Caco-2 (cell line): ENCODE measurements at regions not wholly inside any gene's neighbourhood (a gene's known extent, or its start where the extent isn't known, plus 50 kb on each side); places are given as distances from the start of the nearest gene placed in this dataset.

Source experiments
- BruUV-seq: library from RNA; stranded (reverse); fragments of 400-500 nt; replicated peaks from 2 replicates; lab custom pipeline; 2021; lab: Mats Ljungman, UMichigan
- CTCF ChIA-PET: fragments of 300-600 bp; sonication (Branson Sonifier 250); formaldehyde crosslinking; loops from one replicate; lab custom pipeline; 2022; ENCODE audit warnings: antibody characterized with exemption; lab: Charles Lee
- POLR2A ChIA-PET: fragments of 300-600 bp; sonication (Branson Sonifier 250); formaldehyde crosslinking; loops from one replicate; lab custom pipeline; 2022; ENCODE audit warnings: antibody characterized with exemption; lab: Charles Lee
- DNase-seq, 2 experiments: peaks; one replicate each; pipeline versions ENCODE4 v3.0.0 to v3.0.0-alpha.2; 2020 to 2022
- H3K27me3 ChIP-seq: replicated peaks from 2 replicates; pipeline ENCODE4 v1.6.0; 2011; ENCODE audit warnings: low read length; ENCODE audit not compliant: control insufficient read depth, insufficient read depth
- H3K36me3 ChIP-seq: 2 replicates; pipeline ENCODE4 v1.5.1; 2011; ENCODE audit warnings: low read length; ENCODE audit not compliant: control insufficient read depth, insufficient read depth
- H3K4me1 ChIP-seq: fragments of 250-450 bp; sonication (Bioruptor Pico); 2 replicates; pipeline ENCODE4 v1.5.1; 2020; ENCODE audit warnings: mild to moderate bottlenecking
- H3K4me3 ChIP-seq: 2 replicates; pipeline ENCODE4 v1.5.1; 2011; ENCODE audit warnings: low read depth, mild to moderate bottlenecking, control low read depth, low read length
- H3K9me3 ChIP-seq: fragments of 250-450 bp; sonication (Bioruptor Pico); 2 replicates; pipeline ENCODE4 v1.5.1; 2020; ENCODE audit warnings: mild to moderate bottlenecking, moderate library complexity
- H3K27ac Mint-ChIP-seq: one replicate; pipeline ENCODE4 v1.8.0; 2022; ENCODE audit warnings: mixed read lengths; ENCODE audit not compliant: unreplicated experiment
- H3K27me3 Mint-ChIP-seq: one replicate; pipeline ENCODE4 v1.8.0; 2022; ENCODE audit warnings: mixed read lengths; ENCODE audit not compliant: insufficient read depth, unreplicated experiment
- H3K36me3 Mint-ChIP-seq: one replicate; pipeline ENCODE4 v1.8.0; 2022; ENCODE audit warnings: mild to moderate bottlenecking, mixed read lengths; ENCODE audit not compliant: insufficient read depth, unreplicated experiment
- H3K4me1 Mint-ChIP-seq: one replicate; pipeline ENCODE4 v1.8.0; 2022; ENCODE audit warnings: low read depth, mixed read lengths; ENCODE audit not compliant: unreplicated experiment
- H3K4me3 Mint-ChIP-seq: one replicate; pipeline ENCODE4 v1.8.0; 2022; ENCODE audit warnings: mild to moderate bottlenecking, moderate library complexity, mixed read lengths; ENCODE audit not compliant: unreplicated experiment
- H3K9me3 Mint-ChIP-seq: one replicate; pipeline ENCODE4 v1.8.0; 2022; ENCODE audit warnings: mixed read lengths; ENCODE audit not compliant: unreplicated experiment
- CTCF ChIP-seq, 2 experiments: fragments of 200-600 bp in 1 of 2; IDR thresholded peaks; 1 replicate in 1 of 2; 2 replicates in 1 of 2; pipeline versions ENCODE4 v1.5.1 to v1.8.0; 2011 to 2022; ENCODE audit warnings: antibody characterized with exemption in 1 of 2, control low read depth in 1 of 2, inconsistent platforms in 1 of 2, low read depth in 1 of 2, low read length in 1 of 2, mild to moderate bottlenecking in 1 of 2, moderate library complexity in 1 of 2; ENCODE audit not compliant: insufficient read depth in 1 of 2, severe bottlenecking in 1 of 2, unreplicated experiment in 1 of 2
- intact Hi-C: fragments of 100-400 bp; cut with micrococcal nuclease; formaldehyde crosslinking; loops from one replicate; pipeline ENCODE4 v1.10.0; 2022; ENCODE audit not compliant: unreplicated experiment

GRCh38 chr6:120511712-120512111 is 822.6 kb downstream of the TBC1D32 start:
- Mint-ChIP-seq H3K4me1 (no peaks in the 10 kb centered on the region), H3K27me3 (no peaks in the 10 kb centered on the region), H3K4me3 (no peak overlapping the region), H3K9me3 (no peaks in the 10 kb centered on the region), H3K27ac (no peak overlapping the region), H3K36me3 (no peaks in the 10 kb centered on the region)
- intact Hi-C loops = no loop called here
- CTCF ChIA-PET = no interaction called here
- H3K4me3 ChIP-seq = no peak overlapping the region
- no TSS peak for BruUV-seq
- H3K4me1 ChIP-seq = no peaks in the 10 kb centered on the region
- no peaks in the 10 kb centered on the region for H3K27me3 ChIP-seq
- POLR2A ChIA-PET = no interaction called here
- no peak for DNase-seq
- TF ChIP-seq CTCF (IDR thresholded peaks at IDR 0.05; ENCODE audit: insufficient read depth in 1 of 2, low read depth in 1 of 2, low read length in 1 of 2, severe bottlenecking in 1 of 2, unreplicated experiment in 1 of 2) = no peak
- H3K9me3 ChIP-seq = no peaks in the 10 kb centered on the region
- H3K36me3 ChIP-seq = no peaks in the 10 kb centered on the region

- Mint-ChIP-seq H3K4me1 (no peaks in the 10 kb centered on the region), H3K27me3 (peaks cover 3% of the 10 kb centered on the region), H3K27ac (no peak overlapping the region), H3K36me3 (no peaks in the 10 kb centered on the region), H3K9me3 (no peaks in the 10 kb centered on the region), H3K4me3 (no peak overlapping the region)
- intact Hi-C loops = no loop called here
- no peak for TF ChIP-seq CTCF (IDR thresholded peaks at IDR 0.05; ENCODE audit: insufficient read depth in 1 of 2, low read depth in 1 of 2, low read length in 1 of 2, severe bottlenecking in 1 of 2, unreplicated experiment in 1 of 2)
- Histone ChIP-seq H3K9me3 (no peaks in the 10 kb centered on the region), H3K36me3 (no peaks in the 10 kb centered on the region), H3K27me3 (no peaks in the 10 kb centered on the region), H3K4me1 (no peaks in the 10 kb centered on the region), H3K4me3 (no peak overlapping the region)
- POLR2A ChIA-PET = no interaction called here
- CTCF ChIA-PET = no interaction called here
- no peak for DNase-seq
- no TSS peak for BruUV-seq
Measured at GRCh38 chr6:120498711-120499110, 835.6 kb downstream of the TBC1D32 start.

- no peaks in the 10 kb centered on the region for H3K4me1 Mint-ChIP-seq
- peaks cover 3% of the 10 kb centered on the region for H3K27me3 Mint-ChIP-seq
- Histone ChIP-seq H3K27me3 (no peaks in the 10 kb centered on the region), H3K4me1 (no peaks in the 10 kb centered on the region), H3K9me3 (no peaks in the 10 kb centered on the region), H3K36me3 (no peaks in the 10 kb centered on the region), H3K4me3 (no peak overlapping the region)
- ChIA-PET CTCF (no interaction called here), POLR2A (no interaction called here)
- DNase-seq = no peak
- no peaks in the 10 kb centered on the region for H3K9me3 Mint-ChIP-seq
- TF ChIP-seq CTCF (IDR thresholded peaks at IDR 0.05; ENCODE audit: insufficient read depth in 1 of 2, low read depth in 1 of 2, low read length in 1 of 2, severe bottlenecking in 1 of 2, unreplicated experiment in 1 of 2) = no peak
- intact Hi-C loops = no loop called here
- BruUV-seq = no TSS peak
- H3K36me3 Mint-ChIP-seq = no peaks in the 10 kb centered on the region
- no peak overlapping the region for H3K4me3 Mint-ChIP-seq
- H3K27ac Mint-ChIP-seq = no peak overlapping the region
Measured at GRCh38 chr6:120496661-120497060, 837.6 kb downstream of the TBC1D32 start.
